ENCODE measurements at regions not wholly inside any gene's neighbourhood (a gene's known extent, or its start where the extent isn't known, plus 50 kb on each side); places are given as distances from the start of the nearest gene placed in this dataset.

DNA sequence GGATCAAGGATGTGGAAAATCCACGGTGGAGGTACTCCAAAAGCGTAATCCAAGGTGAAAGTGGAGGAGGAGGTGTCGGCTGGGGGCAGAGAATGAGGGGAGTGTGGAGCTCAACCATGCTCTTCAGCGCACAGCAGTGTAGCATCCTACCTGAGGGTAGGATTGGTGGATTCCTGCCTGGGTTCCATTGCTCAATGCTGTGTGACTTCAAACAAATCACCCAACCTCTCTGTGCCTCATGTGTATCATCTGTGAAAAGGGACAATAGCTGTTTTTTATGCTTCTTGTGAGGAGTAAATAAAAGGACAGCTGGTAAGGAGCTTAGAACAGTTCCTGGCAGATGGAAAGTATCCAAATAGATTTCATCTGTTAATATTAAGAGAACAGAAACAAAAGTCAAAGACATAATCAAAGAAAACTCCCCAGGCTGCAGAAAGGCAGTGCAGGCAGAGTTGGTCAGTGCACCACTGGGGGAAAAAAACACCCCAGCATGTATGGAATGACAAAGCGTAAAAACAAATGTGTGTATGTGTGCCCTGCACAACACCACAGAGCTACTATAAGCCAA lies 130.0 kb upstream of the HDAC4 start:
- H3K27me3 ChIP-seq: no peaks in the 10 kb centered on the region
- TF ChIP-seq, protein P1, sequence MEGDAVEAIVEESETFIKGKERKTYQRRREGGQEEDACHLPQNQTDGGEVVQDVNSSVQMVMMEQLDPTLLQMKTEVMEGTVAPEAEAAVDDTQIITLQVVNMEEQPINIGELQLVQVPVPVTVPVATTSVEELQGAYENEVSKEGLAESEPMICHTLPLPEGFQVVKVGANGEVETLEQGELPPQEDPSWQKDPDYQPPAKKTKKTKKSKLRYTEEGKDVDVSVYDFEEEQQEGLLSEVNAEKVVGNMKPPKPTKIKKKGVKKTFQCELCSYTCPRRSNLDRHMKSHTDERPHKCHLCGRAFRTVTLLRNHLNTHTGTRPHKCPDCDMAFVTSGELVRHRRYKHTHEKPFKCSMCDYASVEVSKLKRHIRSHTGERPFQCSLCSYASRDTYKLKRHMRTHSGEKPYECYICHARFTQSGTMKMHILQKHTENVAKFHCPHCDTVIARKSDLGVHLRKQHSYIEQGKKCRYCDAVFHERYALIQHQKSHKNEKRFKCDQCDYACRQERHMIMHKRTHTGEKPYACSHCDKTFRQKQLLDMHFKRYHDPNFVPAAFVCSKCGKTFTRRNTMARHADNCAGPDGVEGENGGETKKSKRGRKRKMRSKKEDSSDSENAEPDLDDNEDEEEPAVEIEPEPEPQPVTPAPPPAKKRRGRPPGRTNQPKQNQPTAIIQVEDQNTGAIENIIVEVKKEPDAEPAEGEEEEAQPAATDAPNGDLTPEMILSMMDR (IDR thresholded peaks at IDR 0.05; ENCODE audit: low read depth, low read length): no peak
- H3K36me3 ChIP-seq: no peaks in the 10 kb centered on the region
- no peak overlapping the region for H3K4me3 ChIP-seq (ENCODE audit: low read depth, low read length)
- DNase-seq: no peak
- no peaks in the 10 kb centered on the region; the same call in 1 of the 2 replicates for H3K9me3 ChIP-seq
- H3K4me1 ChIP-seq: no peaks in the 10 kb centered on the region; the same call in 1 of the 2 replicates

GRCh38 chr2:239529313-239530015 lies 128.6 kb upstream of the HDAC4 start:
- Histone ChIP-seq H3K27me3 (no peaks in the 10 kb centered on the region), H3K4me3 (ENCODE audit: low read depth, low read length) (no peak overlapping the region), H3K36me3 (no peaks in the 10 kb centered on the region), H3K9me3 (no peaks in the 10 kb centered on the region; the same call in 1 of the 2 replicates), H3K4me1 (no peaks in the 10 kb centered on the region; the same call in 1 of the 2 replicates)
- no peak for DNase-seq
- TF ChIP-seq, protein P1 (IDR thresholded peaks at IDR 0.05; ENCODE audit: low read depth, low read length): no peak

DNA sequence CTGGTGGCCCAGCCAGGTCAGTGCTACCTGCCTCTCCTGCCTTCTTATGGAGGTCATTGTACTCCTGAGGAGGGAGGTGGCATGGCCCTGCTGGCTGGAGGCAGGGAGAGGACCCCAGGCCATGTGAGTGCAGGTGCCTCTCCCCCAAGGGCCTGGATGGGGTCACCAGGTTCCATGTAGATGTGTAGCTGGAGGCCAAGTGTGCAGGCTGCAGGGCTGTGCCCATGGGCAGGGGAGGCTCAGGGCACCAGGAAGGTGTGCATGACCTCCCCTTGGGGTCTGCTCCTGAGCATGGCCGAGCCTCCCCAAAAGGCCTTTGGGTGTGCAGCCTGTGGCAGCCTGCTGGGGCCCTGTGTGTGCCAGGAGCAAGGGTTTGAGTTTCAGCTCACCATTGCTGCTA lies 128.1 kb upstream of the HDAC4 start:
- DNase-seq: no peak
- H3K4me1 ChIP-seq: no peaks in the 10 kb centered on the region; the same call in 1 of the 2 replicates
- H3K4me3 ChIP-seq (ENCODE audit: low read depth, low read length): no peak overlapping the region
- H3K27me3 ChIP-seq: no peaks in the 10 kb centered on the region
- no peaks in the 10 kb centered on the region; the same call in 1 of the 2 replicates for H3K9me3 ChIP-seq
- no peaks in the 10 kb centered on the region for H3K36me3 ChIP-seq
- TF ChIP-seq, protein P1 (IDR thresholded peaks at IDR 0.05; ENCODE audit: low read depth, low read length): no peak

GRCh38 chr2:239528146-239528545 lies 127.3 kb upstream of the HDAC4 start:
- H3K4me3 ChIP-seq (ENCODE audit: low read depth, low read length): no peak overlapping the region
- DNase-seq: no peak
- TF ChIP-seq, protein P1 (IDR thresholded peaks at IDR 0.05; ENCODE audit: low read depth, low read length): no peak
- H3K27me3 ChIP-seq: no peaks in the 10 kb centered on the region
- H3K36me3 ChIP-seq: no peaks in the 10 kb centered on the region
- H3K4me1 ChIP-seq: no peaks in the 10 kb centered on the region; the same call in 1 of the 2 replicates
- H3K9me3 ChIP-seq: no peaks in the 10 kb centered on the region; the same call in 1 of the 2 replicates

DNA sequence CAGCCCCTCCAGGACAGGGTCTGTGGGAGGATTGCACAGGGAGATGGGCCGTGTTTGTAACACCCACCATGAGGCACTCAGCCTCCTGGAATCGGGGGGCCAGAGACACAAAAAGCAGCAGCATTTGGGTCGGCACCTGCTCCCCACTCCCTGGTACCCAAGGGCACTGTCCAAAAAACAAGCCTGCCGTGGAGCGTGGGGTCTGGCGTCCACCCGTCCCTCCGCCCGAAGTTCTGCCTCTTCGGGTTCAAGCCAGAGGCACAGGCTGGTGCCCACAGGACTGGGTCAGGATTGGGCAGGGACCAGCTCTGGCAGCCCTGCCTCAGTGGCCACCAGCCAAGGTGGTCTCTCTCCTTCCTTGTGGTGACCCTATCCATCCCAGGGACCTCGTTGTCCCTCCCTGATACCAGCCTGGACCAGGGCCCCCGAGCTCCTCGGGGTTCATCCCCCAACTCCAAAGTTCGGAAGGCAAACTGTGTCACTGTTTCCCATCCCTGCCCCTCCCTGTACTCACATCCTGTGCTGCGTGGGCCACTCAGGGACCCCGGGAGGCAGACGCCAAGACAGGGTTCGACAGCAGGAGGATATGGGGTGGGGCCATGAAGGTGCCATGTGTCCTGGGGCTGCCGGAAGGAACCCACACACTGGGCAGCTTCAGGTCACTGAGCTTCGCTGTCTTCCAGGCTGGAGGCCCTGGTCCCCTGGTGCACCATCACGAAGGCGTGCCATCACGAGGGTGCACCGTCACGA lies 126.0 kb upstream of the HDAC4 start:
- Histone ChIP-seq H3K27me3 (no peaks in the 10 kb centered on the region), H3K4me1 (no peaks in the 10 kb centered on the region)
- TF ChIP-seq, protein P1 (IDR thresholded peaks at IDR 0.05; ENCODE audit: low read depth, low read length): no peak

More for the DNA sequence above, 126.0 kb upstream of the HDAC4 start:
- H3K4me3 ChIP-seq (ENCODE audit: low read depth, low read length): no peak overlapping the region
- H3K9me3 ChIP-seq: no peaks in the 10 kb centered on the region; the same call in 1 of the 2 replicates
- H3K36me3 ChIP-seq: no peaks in the 10 kb centered on the region
- no peak for DNase-seq
